Adrenal gland (tissue), 5 donors: ENCODE measurements at regions not wholly inside any gene's neighbourhood (a gene's known extent, or its start where the extent isn't known, plus 50 kb on each side); places are given as distances from the start of the nearest gene placed in this dataset.

Source experiments
- POLR2A ChIP-seq, 2 donors: fragments of 450-650 bp; IDR thresholded peaks; one replicate each; pipeline ENCODE4 v1.6.1; 2017; ENCODE audit warnings: antibody characterized with exemption in 2 of 2, mild to moderate bottlenecking in 2 of 2, moderate library complexity in 1 of 2
- TF ChIP-seq, protein P1 (sequence below), 6 experiments: fragments of 450-650 bp in 4 of 6; fragments of 200-600 bp in 2 of 6; sonication (generic) in 1 of 6; IDR thresholded peaks; 1 replicate in 5 of 6; 2 replicates in 1 of 6; pipeline versions ENCODE4 v1.5.1 to v1.8.0; 2016 to 2021; ENCODE audit warnings: antibody characterized with exemption in 6 of 6, mild to moderate bottlenecking in 2 of 6, moderate library complexity in 1 of 6
- donor health status: DM: no; HTN: no; CAD: no.

DNA sequence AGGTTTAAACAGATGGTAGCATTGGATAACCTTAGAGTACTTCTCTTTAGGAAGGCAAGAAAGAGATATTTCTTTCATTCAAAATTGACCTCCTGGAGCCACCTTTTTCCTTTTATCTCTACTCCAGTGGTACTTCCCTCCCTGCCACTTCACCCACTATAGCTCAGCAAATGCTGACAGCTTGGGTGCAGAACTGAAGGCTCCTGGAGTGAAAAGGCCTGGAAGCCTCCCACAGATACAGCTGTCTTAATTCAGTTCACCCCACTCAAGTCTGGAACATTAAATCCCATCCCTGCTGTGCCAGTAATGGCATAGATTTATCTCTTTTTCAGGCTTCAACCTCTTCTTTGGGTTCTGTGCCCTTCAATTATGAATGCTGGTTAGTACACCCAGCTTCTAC lies 140.3 kb downstream of the NEDD1 start:
- TF ChIP-seq, protein P1, sequence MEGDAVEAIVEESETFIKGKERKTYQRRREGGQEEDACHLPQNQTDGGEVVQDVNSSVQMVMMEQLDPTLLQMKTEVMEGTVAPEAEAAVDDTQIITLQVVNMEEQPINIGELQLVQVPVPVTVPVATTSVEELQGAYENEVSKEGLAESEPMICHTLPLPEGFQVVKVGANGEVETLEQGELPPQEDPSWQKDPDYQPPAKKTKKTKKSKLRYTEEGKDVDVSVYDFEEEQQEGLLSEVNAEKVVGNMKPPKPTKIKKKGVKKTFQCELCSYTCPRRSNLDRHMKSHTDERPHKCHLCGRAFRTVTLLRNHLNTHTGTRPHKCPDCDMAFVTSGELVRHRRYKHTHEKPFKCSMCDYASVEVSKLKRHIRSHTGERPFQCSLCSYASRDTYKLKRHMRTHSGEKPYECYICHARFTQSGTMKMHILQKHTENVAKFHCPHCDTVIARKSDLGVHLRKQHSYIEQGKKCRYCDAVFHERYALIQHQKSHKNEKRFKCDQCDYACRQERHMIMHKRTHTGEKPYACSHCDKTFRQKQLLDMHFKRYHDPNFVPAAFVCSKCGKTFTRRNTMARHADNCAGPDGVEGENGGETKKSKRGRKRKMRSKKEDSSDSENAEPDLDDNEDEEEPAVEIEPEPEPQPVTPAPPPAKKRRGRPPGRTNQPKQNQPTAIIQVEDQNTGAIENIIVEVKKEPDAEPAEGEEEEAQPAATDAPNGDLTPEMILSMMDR (IDR thresholded peaks at IDR 0.05), result no peak
- no peak for TF ChIP-seq POLR2A (IDR thresholded peaks at IDR 0.05)
